HG03039 (cell line): ENCODE measurements at regions not wholly inside any gene's neighbourhood (a gene's known extent, or its start where the extent isn't known, plus 50 kb on each side); places are given as distances from the start of the nearest gene placed in this dataset.
"Not testable (repeated sequence)": the region's sequence is repeated elsewhere in the genome, so short reads cannot be mapped to it uniquely, and the experiment has no call there.

ENCODE experiments used
- ATAC-seq: cut with Tn5 transposase; IDR thresholded peaks from one replicate; pipeline ENCODE4 v1.9.1; 2021; ENCODE audit warnings: mild to moderate bottlenecking, moderate library complexity; ENCODE audit not compliant: unreplicated experiment

- ATAC-seq = not testable (repeated sequence)
These were observed 94.4 kb upstream of the GAS1 start for GRCh38 chr9:87041553-87042235.

GRCh38 chr9:87049929-87050608, 102.8 kb upstream of the GAS1 start:
- not testable (repeated sequence) for ATAC-seq

- ATAC-seq = no peak
These were observed 107.8 kb upstream of the GAS1 start for GRCh38 chr9:87054999-87055686.

GRCh38 chr9:87059772-87060171, 112.5 kb upstream of the GAS1 start:
- no peak for ATAC-seq

GRCh38 chr9:87062746-87063145, 115.4 kb upstream of the GAS1 start:
- no peak for ATAC-seq

GRCh38 chr9:87063246-87063645, 115.9 kb upstream of the GAS1 start:
- no peak for ATAC-seq

GRCh38 chr9:87063871-87064270, 116.6 kb upstream of the GAS1 start:
- ATAC-seq = no peak

GRCh38 chr9:87064311-87064710, 117.0 kb upstream of the GAS1 start:
- no peak for ATAC-seq

GRCh38 chr9:87065981-87066380, 118.7 kb upstream of the GAS1 start:
- no peak for ATAC-seq

- no peak for ATAC-seq
These were observed 120.1 kb upstream of the GAS1 start for GRCh38 chr9:87067426-87067825.

GRCh38 chr9:87068177-87068840, 121.0 kb upstream of the GAS1 start:
- ATAC-seq = no peak

GRCh38 chr9:87069690-87070089, 122.4 kb upstream of the GAS1 start:
- ATAC-seq = no peak

- no peak for ATAC-seq
These were observed 123.0 kb upstream of the GAS1 start for GRCh38 chr9:87070336-87070735.

- ATAC-seq = no peak
These were observed 124.2 kb upstream of the GAS1 start for GRCh38 chr9:87071473-87071872.

GRCh38 chr9:87073692-87074091, 126.4 kb upstream of the GAS1 start:
- ATAC-seq = no peak

- ATAC-seq = no peak
These were observed 128.2 kb upstream of the GAS1 start for GRCh38 chr9:87075537-87075936.

- no peak for ATAC-seq
These were observed 129.5 kb upstream of the GAS1 start for GRCh38 chr9:87076825-87077224.

GRCh38 chr9:87077986-87078385, 130.7 kb upstream of the GAS1 start:
- ATAC-seq = no peak

GRCh38 chr9:87080512-87081264, 133.4 kb upstream of the GAS1 start:
- no peak for ATAC-seq

- no peak for ATAC-seq
These were observed 134.2 kb upstream of the GAS1 start for GRCh38 chr9:87081503-87081902.

GRCh38 chr9:87083986-87084385, 136.7 kb upstream of the GAS1 start:
- no peak for ATAC-seq
